Pons (tissue), 1 donor: ENCODE measurements at regions not wholly inside any gene's neighbourhood (a gene's known extent, or its start where the extent isn't known, plus 50 kb on each side); places are given as distances from the start of the nearest gene placed in this dataset.

Experiments used
- DNase-seq: peaks from one replicate; pipeline ENCODE4 v3.0.0-alpha.2; 2016; ENCODE audit warnings: low spot score

- DNase-seq: no peak
These were observed 58.4 kb downstream of the SLC25A47 start for GRCh38 chr14:100381395-100382105.

GRCh38 chr14:100382106-100382455 is 58.9 kb downstream of the SLC25A47 start:
- no peak for DNase-seq

- peak; percentile 60 for DNase-seq
These were observed 60.6 kb downstream of the SLC25A47 start for GRCh38 chr14:100383727-100384158.

- no peak for DNase-seq
These were observed 61.1 kb downstream of the SLC25A47 start for GRCh38 chr14:100384277-100384676.

GRCh38 chr14:100384819-100385813 is 62.0 kb downstream of the SLC25A47 start:
- peak; percentile 87 for DNase-seq

- DNase-seq: no peak
These were observed 63.0 kb downstream of the SLC25A47 start for GRCh38 chr14:100386121-100386520.

GRCh38 chr14:100386846-100387245 is 63.7 kb downstream of the SLC25A47 start:
- no peak for DNase-seq

GRCh38 chr14:100387450-100387849 is 64.3 kb downstream of the SLC25A47 start:
- no peak for DNase-seq

GRCh38 chr14:100388103-100389054 is 65.2 kb downstream of the SLC25A47 start:
- no peak for DNase-seq

GRCh38 chr14:100389497-100390104 is 66.5 kb downstream of the SLC25A47 start:
- no peak for DNase-seq

- DNase-seq: no peak
These were observed 68.0 kb downstream of the SLC25A47 start for GRCh38 chr14:100391173-100391572.

GRCh38 chr14:100391724-100392123 is 68.6 kb downstream of the SLC25A47 start:
- DNase-seq: no peak

- no peak for DNase-seq
These were observed 69.2 kb downstream of the SLC25A47 start for GRCh38 chr14:100392356-100392755.

- no peak for DNase-seq
These were observed 70.2 kb downstream of the SLC25A47 start for GRCh38 chr14:100393362-100393761.

- no peak for DNase-seq
These were observed 71.0 kb downstream of the SLC25A47 start for GRCh38 chr14:100393906-100394732.

GRCh38 chr14:100394886-100395672 is 71.9 kb downstream of the SLC25A47 start:
- DNase-seq: no peak

GRCh38 chr14:100396266-100396795 is 73.2 kb downstream of the SLC25A47 start:
- no peak for DNase-seq

GRCh38 chr14:100397005-100397404 is 73.9 kb downstream of the SLC25A47 start:
- DNase-seq: no peak

- no peak for DNase-seq
These were observed 74.9 kb downstream of the SLC25A47 start for GRCh38 chr14:100398044-100398443.
